ENCODE measurements at regions not wholly inside any gene's neighbourhood (a gene's known extent, or its start where the extent isn't known, plus 50 kb on each side); places are given as distances from the start of the nearest gene placed in this dataset.

DNA sequence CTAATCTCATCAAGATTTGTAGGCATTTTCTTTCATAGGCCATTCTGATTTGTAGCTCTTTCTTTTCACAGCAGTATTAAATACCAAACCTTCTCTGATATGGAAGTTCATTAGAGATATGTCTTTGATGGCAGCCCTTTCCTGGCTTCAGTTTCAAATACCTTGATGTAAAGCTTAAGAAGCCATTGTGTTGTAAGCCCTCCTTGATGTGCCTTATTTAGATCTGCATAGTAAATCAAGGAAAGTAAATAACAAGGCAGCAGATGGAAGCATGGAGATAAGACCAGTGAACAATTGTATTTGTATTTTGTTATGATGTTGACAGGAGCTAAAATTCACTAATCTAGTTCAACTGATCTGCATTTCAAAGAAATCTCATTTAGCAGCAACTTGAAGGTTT, 234.9 kb upstream of the PPP1R3A start:
- no peaks in the 10 kb centered on the region for H3K36me3 ChIP-seq
- no peak for DNase-seq
- intact Hi-C loops (cut with DNase I), result no loop called here
- H3K4me3 ChIP-seq, result no peak overlapping the region
- no peaks in the 10 kb centered on the region for H3K4me1 ChIP-seq
- TF ChIP-seq, protein P1, sequence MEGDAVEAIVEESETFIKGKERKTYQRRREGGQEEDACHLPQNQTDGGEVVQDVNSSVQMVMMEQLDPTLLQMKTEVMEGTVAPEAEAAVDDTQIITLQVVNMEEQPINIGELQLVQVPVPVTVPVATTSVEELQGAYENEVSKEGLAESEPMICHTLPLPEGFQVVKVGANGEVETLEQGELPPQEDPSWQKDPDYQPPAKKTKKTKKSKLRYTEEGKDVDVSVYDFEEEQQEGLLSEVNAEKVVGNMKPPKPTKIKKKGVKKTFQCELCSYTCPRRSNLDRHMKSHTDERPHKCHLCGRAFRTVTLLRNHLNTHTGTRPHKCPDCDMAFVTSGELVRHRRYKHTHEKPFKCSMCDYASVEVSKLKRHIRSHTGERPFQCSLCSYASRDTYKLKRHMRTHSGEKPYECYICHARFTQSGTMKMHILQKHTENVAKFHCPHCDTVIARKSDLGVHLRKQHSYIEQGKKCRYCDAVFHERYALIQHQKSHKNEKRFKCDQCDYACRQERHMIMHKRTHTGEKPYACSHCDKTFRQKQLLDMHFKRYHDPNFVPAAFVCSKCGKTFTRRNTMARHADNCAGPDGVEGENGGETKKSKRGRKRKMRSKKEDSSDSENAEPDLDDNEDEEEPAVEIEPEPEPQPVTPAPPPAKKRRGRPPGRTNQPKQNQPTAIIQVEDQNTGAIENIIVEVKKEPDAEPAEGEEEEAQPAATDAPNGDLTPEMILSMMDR (IDR thresholded peaks at IDR 0.05), result no peak
- TF ChIP-seq POLR2A (IDR thresholded peaks at IDR 0.05), result no peak
- H3K27ac ChIP-seq, result no peak overlapping the region
- H3K27me3 ChIP-seq, result no peaks in the 10 kb centered on the region
- H3K9me3 ChIP-seq, result no peaks in the 10 kb centered on the region

DNA sequence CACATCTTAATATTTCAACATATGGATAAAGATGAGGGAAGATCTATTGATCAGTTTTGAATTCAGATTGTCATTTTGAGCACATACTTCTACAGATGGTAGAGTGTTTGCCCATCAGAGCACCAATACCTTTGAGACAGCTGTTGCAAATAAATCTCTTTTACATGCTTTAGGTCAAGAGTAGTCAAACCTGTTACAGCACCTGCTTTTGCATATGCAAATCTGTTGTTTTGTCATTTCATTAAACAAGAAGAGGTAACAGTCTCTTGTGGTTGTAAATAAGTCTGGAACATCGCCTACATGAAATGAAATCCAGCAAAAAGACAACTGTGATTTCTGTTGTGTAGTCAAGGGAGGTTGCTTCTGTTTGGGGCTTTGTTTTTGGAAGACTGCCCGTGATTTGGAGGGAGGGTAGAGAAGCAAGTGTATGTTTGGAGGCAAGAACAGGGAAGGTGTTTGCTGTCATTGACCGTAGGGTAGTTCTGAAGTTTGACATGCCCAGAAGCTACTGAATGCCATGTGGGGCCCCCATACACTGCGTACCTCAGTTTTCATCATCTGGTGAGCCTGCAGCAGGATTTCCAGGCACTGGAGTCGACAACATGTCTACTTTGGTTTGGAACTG, 233.6 kb upstream of the PPP1R3A start:
- intact Hi-C loops (cut with DNase I), result no loop called here

DNA sequence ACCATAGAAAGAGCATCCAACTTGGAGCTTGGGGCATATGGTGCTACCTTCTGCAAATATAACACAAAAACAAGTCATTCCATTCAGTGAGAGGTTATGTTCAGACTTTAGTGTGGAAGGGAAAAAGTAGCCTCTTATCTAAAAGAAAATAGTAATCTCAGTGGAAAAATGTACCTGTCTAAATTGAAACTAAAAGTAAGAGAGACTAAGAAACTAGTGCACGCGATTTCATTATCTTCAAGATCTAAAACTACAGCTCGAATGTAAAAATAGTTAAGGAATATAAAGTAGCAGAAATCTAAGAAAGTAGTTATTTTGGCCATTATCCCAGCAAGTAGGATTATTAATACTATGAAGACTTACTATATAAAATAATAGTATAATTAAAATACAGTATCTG, 233.0 kb upstream of the PPP1R3A start:
- WGBS, 2 donors, result 71 to 83% methylated on average over 3 of the region's 3 CpGs

More for the DNA sequence above, 233.6 kb upstream of the PPP1R3A start:
- WGBS, 2 donors, result 78 to 80% methylated on average over 5 of the region's 5 CpGs
- no peaks in the 10 kb centered on the region for H3K27me3 ChIP-seq
- no peaks in the 10 kb centered on the region for H3K4me1 ChIP-seq
- H3K27ac ChIP-seq, result no peak overlapping the region
- no peak for TF ChIP-seq POLR2A (IDR thresholded peaks at IDR 0.05)
- TF ChIP-seq, protein P1 (IDR thresholded peaks at IDR 0.05), result no peak
- H3K9me3 ChIP-seq, result no peaks in the 10 kb centered on the region
- no peaks in the 10 kb centered on the region for H3K36me3 ChIP-seq
- H3K4me3 ChIP-seq, result no peak overlapping the region
- DNase-seq, result no peak

DNA sequence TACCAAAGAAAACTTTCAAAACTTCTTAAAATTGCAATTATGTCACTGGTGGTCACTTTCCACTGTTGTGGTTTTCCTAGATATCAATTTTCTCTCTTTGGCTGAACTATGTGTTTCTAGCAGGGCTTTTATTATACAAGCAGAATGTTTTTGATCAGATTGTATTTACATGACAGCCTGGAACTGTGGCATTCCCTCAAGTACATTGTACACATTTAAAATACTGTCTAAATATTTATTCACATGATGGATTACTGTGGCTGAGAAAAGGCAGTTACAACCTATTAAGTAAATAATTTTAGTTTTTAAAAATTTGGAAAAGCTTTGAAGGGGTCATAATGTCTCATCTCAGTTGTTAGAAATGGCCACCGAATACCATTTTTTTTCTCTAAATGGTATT, 231.9 kb upstream of the PPP1R3A start:
- Histone ChIP-seq H3K27me3 (no peaks in the 10 kb centered on the region), H3K27ac (no peak overlapping the region), H3K4me3 (no peak overlapping the region), H3K4me1 (no peaks in the 10 kb centered on the region), H3K9me3 (no peaks in the 10 kb centered on the region), H3K36me3 (no peaks in the 10 kb centered on the region)
- WGBS, 2 donors, result 62 to 65% methylated on average over 1 of the region's 1 CpG
- DNase-seq, result no peak
- intact Hi-C loops (cut with DNase I), result no loop called here
- TF ChIP-seq, protein P1 (IDR thresholded peaks at IDR 0.05), result no peak
- TF ChIP-seq POLR2A (IDR thresholded peaks at IDR 0.05), result no peak

More for the DNA sequence above, 233.0 kb upstream of the PPP1R3A start:
- H3K36me3 ChIP-seq, result no peaks in the 10 kb centered on the region
- no peaks in the 10 kb centered on the region for H3K4me1 ChIP-seq
- H3K4me3 ChIP-seq, result no peak overlapping the region
- no peak overlapping the region for H3K27ac ChIP-seq
- H3K9me3 ChIP-seq, result no peaks in the 10 kb centered on the region
- intact Hi-C loops (cut with DNase I), result no loop called here
- no peaks in the 10 kb centered on the region for H3K27me3 ChIP-seq
- TF ChIP-seq, protein P1 (IDR thresholded peaks at IDR 0.05), result no peak
- no peak for TF ChIP-seq POLR2A (IDR thresholded peaks at IDR 0.05)
- DNase-seq, result no peak

DNA sequence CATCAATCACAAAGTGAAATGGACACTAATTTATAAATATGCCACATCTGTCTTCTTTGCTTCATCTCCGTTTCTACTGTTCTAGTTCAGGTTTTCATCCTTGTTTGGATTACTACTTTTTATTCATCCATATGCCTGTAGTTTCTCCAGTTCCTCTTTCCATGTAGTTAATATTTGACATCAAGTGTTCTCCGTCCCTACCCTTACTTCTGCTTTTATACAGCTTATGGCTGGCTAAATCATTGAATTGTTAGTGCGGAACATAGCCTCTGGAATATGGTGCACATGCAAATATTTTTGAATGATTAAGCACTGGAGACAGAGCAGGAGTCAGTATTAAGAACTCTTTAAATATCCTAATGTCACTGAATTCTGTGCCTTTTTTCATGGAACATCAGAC, 230.0 kb upstream of the PPP1R3A start:
- no peak for TF ChIP-seq POLR2A (IDR thresholded peaks at IDR 0.05)
- TF ChIP-seq, protein P1 (IDR thresholded peaks at IDR 0.05), result no peak
- WGBS, 2 donors, result 62 to 66% methylated on average over 3 of the region's 3 CpGs
- intact Hi-C loops (cut with DNase I), result no loop called here
- H3K36me3 ChIP-seq, result no peaks in the 10 kb centered on the region
- no peaks in the 10 kb centered on the region for H3K9me3 ChIP-seq
- H3K27ac ChIP-seq, result no peak overlapping the region
- no peak for DNase-seq
- H3K27me3 ChIP-seq, result no peaks in the 10 kb centered on the region
- no peak overlapping the region for H3K4me3 ChIP-seq
- H3K4me1 ChIP-seq, result no peaks in the 10 kb centered on the region

Data from esophagus squamous epithelium (tissue), 5 donors.